ENCODE measurements at regions not wholly inside any gene's neighbourhood (a gene's known extent, or its start where the extent isn't known, plus 50 kb on each side); places are given as distances from the start of the nearest gene placed in this dataset.

GRCh38 chr4:126748736-126749135, 884.0 kb upstream of the INTU start:
- H3K36me3 ChIP-seq, result no peaks in the 10 kb centered on the region
- DNase-seq, result no peak
- no peak overlapping the region for H3K4me3 ChIP-seq (ENCODE audit: low read depth, low read length)
- no peaks in the 10 kb centered on the region for H3K4me1 ChIP-seq
- TF ChIP-seq, protein P1, sequence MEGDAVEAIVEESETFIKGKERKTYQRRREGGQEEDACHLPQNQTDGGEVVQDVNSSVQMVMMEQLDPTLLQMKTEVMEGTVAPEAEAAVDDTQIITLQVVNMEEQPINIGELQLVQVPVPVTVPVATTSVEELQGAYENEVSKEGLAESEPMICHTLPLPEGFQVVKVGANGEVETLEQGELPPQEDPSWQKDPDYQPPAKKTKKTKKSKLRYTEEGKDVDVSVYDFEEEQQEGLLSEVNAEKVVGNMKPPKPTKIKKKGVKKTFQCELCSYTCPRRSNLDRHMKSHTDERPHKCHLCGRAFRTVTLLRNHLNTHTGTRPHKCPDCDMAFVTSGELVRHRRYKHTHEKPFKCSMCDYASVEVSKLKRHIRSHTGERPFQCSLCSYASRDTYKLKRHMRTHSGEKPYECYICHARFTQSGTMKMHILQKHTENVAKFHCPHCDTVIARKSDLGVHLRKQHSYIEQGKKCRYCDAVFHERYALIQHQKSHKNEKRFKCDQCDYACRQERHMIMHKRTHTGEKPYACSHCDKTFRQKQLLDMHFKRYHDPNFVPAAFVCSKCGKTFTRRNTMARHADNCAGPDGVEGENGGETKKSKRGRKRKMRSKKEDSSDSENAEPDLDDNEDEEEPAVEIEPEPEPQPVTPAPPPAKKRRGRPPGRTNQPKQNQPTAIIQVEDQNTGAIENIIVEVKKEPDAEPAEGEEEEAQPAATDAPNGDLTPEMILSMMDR (IDR thresholded peaks at IDR 0.05; ENCODE audit: low read depth, low read length), result no peak
- H3K9me3 ChIP-seq, result no peaks in the 10 kb centered on the region
- H3K27me3 ChIP-seq, result no peaks in the 10 kb centered on the region

DNA sequence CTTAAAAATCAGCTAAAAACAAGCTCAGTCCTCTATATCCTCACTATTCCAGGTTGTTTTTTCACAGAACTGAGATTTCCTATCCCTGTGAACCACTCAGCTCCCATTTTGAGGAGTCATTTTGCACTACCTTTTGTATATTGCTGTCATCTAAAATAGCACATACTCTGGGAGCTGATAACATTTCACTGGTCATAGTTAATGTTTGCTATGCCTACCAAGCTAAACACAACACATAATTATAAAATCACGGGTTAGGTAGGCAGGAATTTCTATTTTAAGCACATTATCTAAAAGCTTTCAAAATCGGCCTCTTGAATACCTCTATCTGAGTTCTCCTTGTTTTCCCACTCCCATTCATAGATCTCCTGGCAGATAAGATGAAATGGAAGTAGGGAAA, 882.0 kb upstream of the INTU start:
- no peak overlapping the region for H3K4me3 ChIP-seq (ENCODE audit: low read depth, low read length)
- H3K4me1 ChIP-seq, result no peaks in the 10 kb centered on the region
- no peak for DNase-seq
- H3K27me3 ChIP-seq, result no peaks in the 10 kb centered on the region
- TF ChIP-seq, protein P1 (IDR thresholded peaks at IDR 0.05; ENCODE audit: low read depth, low read length), result no peak
- no peaks in the 10 kb centered on the region for H3K36me3 ChIP-seq
- no peaks in the 10 kb centered on the region for H3K9me3 ChIP-seq

DNA sequence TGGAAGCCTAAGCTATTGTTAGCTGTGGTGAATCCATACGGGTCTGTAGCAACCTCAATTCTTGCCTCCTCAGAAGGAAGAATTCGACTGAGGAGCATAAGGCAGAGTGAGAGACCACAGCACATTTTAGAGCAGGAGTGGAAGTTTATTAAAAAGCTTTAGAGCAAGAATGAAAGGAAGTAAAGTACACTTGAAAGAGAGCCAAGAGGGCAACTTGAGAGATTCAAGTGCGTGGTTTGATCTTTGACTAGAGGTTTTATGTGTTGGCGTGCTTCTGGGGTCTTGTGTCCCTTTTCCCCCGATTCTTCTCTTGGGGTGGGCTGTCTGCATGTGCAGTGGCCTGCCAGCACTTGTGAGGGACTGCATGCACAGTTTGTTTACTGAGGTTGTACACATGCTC, 880.6 kb upstream of the INTU start:
- no peak overlapping the region for H3K4me3 ChIP-seq (ENCODE audit: low read depth, low read length)
- TF ChIP-seq, protein P1 (IDR thresholded peaks at IDR 0.05; ENCODE audit: low read depth, low read length), result no peak
- H3K9me3 ChIP-seq, result no peaks in the 10 kb centered on the region
- H3K4me1 ChIP-seq, result no peaks in the 10 kb centered on the region
- no peak for DNase-seq
- no peaks in the 10 kb centered on the region for H3K27me3 ChIP-seq
- no peaks in the 10 kb centered on the region for H3K36me3 ChIP-seq

GRCh38 chr4:126752702-126753101, 880.1 kb upstream of the INTU start:
- no peak for DNase-seq
- TF ChIP-seq, protein P1 (IDR thresholded peaks at IDR 0.05; ENCODE audit: low read depth, low read length), result no peak
- Histone ChIP-seq H3K4me1 (no peaks in the 10 kb centered on the region), H3K9me3 (no peaks in the 10 kb centered on the region), H3K36me3 (no peaks in the 10 kb centered on the region), H3K27me3 (no peaks in the 10 kb centered on the region), H3K4me3 (ENCODE audit: low read depth, low read length) (no peak overlapping the region)

DNA sequence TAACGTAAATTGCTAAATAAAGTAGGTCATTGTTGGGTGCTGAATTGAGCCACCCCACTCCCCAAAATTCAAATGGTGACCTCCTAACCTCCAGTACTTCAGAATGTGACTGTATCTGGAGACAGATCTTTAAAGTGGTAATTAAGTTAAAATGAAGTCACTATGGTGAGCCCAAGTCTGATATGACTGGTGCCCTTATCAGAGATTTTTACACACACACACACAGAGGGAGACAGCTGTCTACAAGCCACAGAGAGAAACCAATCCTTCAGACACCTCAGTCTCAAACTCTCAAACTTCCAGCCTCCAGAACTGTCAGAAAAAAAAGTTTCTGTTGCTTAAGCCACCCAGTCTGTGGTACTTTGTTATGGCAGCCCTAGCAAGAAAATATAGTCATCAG, 879.2 kb upstream of the INTU start:
- no peak for DNase-seq

GRCh38 chr4:126755506-126755905, 877.3 kb upstream of the INTU start:
- no peaks in the 10 kb centered on the region for H3K27me3 ChIP-seq
- TF ChIP-seq, protein P1 (IDR thresholded peaks at IDR 0.05; ENCODE audit: low read depth, low read length), result no peak
- H3K36me3 ChIP-seq, result no peaks in the 10 kb centered on the region
- DNase-seq, result no peak
- H3K4me1 ChIP-seq, result no peaks in the 10 kb centered on the region
- H3K4me3 ChIP-seq (ENCODE audit: low read depth, low read length), result no peak overlapping the region
- no peaks in the 10 kb centered on the region for H3K9me3 ChIP-seq

More for the DNA sequence above, 879.2 kb upstream of the INTU start:
- TF ChIP-seq, protein P1 (IDR thresholded peaks at IDR 0.05; ENCODE audit: low read depth, low read length), result no peak
- no peaks in the 10 kb centered on the region for H3K9me3 ChIP-seq
- H3K27me3 ChIP-seq, result no peaks in the 10 kb centered on the region
- no peak overlapping the region for H3K4me3 ChIP-seq (ENCODE audit: low read depth, low read length)
- H3K4me1 ChIP-seq, result no peaks in the 10 kb centered on the region
- no peaks in the 10 kb centered on the region for H3K36me3 ChIP-seq

Data from BE2C (cell line).